Kidney tubule cell (primary cell): ENCODE measurements at regions not wholly inside any gene's neighbourhood (a gene's known extent, or its start where the extent isn't known, plus 50 kb on each side); places are given as distances from the start of the nearest gene placed in this dataset.
"Not testable (repeated sequence)": the region's sequence is repeated elsewhere in the genome, so short reads cannot be mapped to it uniquely, and the experiment has no call there.

ENCODE experiments used
- DNase-seq: peaks from one replicate; pipeline ENCODE4 v3.0.0-alpha.2; 2018; ENCODE audit warnings: low spot score

DNA sequence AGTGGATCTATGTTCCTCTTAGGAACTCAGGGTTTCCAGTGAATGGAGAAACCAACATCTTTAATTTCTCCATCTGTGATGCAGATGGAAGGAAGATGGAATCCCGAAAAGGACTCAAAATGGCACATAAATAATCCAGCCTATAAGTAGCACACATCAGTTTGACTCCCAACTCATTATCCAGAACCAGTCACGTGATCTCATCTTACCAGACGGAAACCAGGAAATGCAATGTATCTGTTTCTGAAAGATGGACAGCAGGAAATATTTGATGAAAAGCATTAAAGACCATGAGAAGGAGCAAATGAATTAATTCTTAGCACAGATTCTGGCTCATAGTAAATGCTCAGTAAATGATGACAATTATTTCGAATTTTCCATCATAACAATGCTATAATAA is 443.1 kb upstream of the FMR1 start:
- DNase-seq: no peak

DNA sequence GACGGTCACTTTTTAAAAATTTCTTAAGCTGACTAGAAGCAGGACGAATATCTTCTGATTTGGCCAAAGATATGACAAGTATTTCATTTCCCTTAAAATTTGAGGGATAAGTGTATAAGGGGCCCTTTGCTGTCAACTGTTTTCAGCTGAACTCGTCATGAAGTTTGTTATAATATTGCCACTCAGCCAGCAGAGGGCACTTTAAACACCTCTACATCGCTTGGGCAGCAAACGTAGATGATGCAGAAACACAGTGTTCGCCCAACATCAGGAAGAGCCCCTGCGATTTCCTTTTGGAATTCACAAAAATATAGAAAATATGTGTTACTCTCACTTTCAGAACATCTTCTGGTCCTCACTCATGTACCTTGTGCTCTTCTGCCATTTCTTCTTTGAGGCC is 435.7 kb upstream of the FMR1 start:
- DNase-seq: peak; percentile 23

DNA sequence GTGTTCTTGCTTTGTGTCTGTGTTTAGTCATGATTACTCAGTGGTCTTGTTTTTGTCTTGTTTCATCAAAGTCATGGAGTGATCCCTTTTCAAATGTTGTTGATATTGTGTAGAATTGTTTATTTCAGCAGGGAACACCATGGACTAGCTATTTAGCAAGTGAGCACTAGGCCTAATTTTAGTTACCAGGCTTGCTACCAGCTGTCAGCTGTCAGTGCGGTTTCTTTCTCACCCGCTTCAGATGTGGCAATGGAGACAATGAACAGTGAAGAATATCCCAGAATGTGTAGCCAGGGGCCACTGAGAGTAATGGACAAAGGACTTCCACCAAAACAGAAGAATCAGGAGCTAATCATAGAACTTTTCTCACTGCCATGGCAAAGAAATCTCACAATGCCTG is 432.8 kb upstream of the FMR1 start:
- DNase-seq: no peak

DNA sequence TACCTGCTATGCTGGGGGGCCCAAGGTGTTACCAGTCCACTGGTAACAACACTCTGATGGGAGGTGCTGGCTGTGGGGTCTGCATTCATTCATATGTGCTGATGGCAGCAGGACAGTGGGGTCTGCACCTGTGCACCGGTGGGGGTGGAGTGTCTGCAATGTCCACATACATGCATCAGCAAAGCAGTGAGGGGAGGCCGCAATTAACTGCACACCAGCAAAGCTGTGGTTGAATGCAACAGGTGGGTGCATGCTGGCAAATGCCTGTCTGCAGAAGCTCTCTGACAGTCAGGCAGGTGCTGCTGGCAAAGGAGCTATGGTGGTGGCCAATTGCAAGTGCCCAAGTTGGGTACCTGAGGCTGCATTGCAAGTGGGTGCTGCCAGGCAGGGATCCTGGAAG is 426.5 kb upstream of the FMR1 start:
- DNase-seq: no peak

DNA sequence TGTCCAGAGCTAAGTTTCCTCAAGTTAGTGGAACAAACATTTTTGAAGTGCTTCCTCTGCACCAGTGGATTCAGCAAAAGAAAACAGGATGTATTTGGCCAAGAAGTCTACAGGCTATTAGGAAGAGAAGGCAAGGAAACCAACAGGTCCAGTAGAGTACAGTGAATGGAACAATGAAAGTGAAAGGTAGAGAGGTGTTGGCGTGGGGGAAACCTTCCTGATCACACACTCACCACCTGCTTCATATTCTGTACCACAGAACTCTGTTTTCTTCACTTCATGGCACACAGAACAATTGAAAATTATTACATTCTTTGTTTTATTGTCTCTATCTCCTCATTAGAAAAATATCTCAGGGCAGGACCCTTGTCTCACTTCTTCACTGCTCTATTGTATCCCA is 417.4 kb upstream of the FMR1 start:
- DNase-seq: no peak

DNA sequence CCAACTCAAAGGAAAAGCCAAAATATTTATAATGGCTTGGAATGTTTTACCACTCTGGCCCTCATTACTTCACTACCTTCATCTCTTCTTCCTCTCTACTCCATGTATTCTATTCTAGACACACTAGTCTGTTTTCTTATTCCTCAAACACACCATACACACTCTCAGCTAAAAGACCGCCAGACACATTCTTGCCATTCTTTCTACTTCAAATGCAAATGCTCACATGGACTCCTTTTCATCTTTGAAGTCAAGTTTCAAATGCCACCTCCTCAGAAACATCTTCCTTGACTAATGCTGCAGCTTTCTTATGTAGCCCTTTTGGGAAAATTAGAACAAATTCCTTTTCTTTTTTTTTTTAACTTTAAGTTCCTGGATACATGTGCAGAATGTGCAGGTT is 412.9 kb upstream of the FMR1 start:
- DNase-seq: no peak

DNA sequence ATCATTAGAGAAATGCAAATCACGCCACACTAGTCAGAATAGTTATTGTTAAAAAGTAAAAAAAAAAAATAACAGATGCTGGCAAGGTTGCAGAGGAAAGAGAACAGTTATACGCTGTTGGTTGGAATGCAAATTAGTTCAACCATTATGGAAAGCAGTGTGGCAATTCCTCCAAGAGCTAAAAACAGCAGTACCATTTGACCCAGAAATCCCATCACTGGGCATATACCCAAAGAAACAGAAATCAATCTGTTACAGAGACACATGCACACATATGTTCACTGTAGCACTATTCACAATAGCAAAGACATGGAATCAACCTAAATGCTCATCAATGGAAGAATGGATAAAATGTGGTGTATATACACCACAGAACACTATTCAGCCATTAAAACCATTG is 388.7 kb upstream of the FMR1 start:
- no peak for DNase-seq

DNA sequence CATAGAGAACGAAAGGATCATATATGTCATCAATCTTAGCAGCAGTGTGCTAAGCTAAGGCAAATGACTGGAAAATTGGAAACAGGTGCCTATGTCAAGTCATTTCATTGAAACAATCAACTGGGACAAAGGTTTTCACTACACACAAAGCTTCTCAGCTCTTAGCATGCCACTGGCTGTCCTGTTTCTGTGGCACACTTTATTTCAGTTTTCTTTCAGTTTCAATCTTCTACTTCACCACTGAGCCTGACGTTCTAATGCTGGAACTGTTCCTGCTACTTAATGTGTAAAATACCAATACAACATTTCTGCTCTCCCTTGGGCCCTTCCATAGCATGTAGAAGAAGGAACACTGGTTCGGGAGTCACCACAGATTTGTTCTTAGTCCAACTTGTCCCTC is 378.3 kb upstream of the FMR1 start:
- DNase-seq: no peak

DNA sequence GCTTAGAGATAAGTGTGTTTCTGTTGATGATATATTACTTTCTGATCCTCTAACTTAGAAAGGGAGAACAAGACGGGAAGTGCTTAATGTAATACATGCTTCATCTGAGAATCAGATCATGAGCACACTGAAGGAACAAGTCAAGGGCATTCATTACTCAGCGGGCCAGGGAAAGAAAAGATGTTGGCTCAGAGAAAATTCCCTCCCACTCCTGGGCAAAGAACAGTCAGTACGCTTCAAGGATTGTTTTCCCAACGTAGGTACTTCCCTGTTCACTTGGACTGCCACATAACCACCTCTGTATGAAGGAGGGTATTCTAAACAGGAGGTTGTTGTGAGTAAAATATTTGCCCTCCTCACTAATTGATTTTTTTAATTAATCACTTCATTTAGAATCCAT is 374.5 kb upstream of the FMR1 start:
- no peak for DNase-seq

DNA sequence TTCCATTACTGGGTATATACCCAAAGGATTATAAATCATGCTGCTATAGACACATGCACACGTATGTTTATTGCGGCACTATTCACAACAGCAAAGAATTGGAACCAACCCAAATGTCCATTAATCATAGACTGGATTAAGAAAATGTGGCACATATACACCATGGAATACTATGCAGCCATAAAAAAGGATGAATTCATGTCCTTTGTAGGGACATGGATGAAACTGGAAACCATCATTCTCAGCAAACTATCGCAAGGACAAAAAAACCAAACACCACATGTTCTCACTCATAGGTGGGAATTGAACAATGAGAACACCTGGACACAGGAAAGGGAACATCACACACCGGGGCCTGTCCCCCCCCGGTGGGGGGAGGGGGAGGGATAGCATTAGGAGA is 363.7 kb upstream of the FMR1 start:
- DNase-seq: not testable (repeated sequence)

DNA sequence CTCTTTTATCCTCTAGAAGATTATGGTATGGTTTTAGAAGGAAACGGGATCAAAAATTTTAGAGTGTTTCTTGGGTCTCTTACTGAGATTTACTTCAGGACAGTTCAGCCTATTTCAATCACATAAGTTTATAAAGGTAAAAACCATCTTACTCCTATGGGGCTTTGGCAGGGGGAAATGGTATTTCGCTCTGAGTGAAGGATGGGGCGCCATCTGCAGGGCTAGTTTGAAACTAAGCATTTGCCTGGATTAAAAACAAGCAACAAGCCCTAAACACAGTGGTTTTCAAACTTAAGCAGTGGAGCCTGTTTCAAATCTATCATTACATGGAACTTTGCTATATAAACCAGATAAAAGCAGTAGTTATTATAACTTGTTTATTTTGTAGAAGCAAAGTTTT is 361.5 kb upstream of the FMR1 start:
- peak; percentile 32 for DNase-seq

DNA sequence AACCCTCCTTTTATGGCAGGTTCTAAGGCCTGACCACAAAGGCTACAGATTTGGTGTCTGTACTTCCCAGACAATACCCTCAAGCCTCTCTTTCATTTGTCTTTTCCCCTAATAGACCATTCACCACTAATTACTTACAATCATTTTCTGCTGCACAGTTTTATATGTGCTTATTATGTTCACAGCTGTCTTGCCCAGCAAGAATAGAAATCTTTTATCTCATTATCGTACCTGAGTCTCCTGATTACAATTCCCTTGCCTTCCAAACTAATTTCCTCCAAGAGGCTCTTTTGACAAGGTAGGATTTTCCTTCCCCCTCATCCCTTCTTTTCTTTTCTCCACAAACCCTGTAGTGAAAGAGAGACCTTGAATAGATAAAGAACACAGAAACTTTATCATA is 352.5 kb upstream of the FMR1 start:
- DNase-seq: no peak

DNA sequence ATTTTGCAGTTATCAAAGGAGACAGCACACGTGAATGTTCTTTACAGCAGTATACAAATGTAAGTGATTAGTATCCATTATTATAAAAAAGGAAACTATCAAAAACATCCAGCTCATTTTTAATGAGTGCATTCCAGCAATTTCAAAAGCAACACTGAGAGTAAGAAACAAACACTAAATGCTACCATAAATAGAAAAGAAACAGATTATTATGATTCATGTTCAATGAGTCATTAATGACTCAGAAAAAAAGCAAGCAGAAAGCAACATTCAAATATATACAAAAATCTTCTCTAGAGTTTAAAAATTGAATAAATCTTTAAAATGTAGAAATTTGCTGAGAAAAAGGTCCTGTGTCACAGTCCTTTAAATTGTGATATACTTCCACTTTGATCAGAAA is 346.5 kb upstream of the FMR1 start:
- peak; percentile 2 for DNase-seq

DNA sequence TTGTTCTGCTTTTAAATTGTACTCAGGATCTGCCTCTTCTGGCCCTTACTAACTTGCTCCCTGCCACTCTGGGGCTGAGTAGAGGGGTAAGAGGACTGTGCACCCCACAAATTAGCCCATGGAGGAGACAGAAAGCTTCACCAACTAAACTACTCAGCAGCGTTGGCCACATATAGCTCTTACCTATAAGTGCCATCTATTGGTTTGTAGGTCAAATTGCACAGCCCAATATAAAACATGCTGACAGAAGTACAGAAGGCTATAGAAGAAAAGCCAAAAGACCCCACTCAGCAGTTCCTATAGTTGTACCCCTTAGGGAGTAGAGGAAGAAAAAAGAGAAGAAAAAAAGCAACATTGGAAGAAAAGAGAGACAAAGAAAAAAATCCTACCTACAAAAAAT is 341.2 kb upstream of the FMR1 start:
- DNase-seq: no peak

DNA sequence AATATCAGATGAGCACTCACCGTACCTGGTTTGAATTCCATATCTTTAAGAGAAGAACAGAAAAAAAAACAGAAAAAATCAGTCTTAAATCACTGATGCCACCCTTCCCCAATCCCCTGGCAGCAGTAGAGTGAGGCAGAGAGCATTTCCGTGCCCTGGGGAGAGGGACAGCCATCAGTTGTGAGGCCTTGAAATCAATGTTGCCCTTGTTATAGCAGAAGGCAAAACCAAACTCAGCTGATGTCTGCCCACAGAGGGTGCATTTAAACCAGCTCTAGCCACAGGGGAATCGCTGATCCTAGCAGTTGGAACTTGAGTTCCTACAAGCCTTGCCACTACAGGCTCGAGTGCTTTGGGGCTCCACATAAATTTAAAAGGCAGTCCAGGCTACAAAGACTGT is 338.5 kb upstream of the FMR1 start:
- DNase-seq: no peak

DNA sequence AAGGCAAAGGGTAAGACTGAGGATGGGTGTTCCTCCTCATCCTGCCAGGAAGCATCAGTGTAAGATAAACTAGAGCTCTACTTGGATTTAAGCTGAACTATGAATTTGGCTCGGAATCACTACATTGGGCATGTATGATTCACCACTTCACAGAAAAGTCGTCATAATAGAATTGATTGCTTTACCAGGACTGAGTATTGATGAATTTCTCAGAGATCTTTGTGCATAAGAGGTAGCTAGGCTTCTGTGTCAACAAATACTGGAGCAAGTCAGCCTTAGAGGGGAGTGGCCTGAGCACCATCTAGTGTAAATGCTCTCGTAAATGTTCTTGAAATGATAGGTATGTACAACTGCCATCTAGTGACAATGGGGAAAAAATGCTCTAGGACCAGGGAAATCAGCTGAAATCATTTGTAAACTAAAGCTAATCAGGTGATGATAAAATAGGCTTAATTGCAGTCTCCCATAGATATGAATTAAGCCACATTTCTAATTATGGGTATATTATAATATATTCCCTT is 309.5 kb upstream of the FMR1 start:
- peak; percentile 9 for DNase-seq

DNA sequence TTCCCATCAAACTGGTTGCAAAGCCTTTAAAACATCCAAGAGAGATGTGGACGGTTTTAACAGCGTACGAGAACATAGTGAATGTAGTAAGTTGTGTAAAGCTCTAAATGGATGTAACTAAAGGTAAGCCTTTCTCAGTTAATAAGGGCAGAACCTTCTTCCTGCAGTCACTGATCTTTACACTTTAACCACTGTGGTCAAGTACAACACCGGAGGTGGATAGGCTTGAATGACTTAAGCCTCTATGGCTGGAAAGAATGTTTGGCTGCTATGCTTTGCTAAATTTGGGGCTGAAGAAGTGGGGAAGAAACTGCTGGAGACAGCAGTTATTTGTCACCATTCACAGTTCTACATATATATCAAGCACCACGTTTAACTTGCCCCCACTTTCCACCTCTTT is 285.1 kb upstream of the FMR1 start:
- peak; percentile 51 for DNase-seq

DNA sequence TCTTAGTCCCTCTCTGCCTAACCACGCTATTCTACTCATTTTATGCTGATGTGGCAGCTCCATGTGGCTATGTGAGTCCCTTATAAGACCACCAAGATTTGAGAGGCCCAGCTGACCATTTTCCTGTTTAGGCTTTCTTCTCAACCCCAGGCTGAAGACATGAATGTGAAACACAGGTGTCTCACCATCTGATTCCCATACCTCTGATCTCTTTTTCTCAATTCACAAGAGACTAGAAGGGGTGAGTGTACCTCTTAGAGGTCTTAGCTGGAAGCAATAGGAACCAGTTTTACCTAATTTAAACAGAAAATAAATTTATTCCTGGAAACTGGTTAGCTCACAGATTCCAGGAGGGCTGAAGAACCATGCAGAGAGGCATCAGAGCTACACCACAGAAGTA is 276.5 kb upstream of the FMR1 start:
- DNase-seq: no peak

DNA sequence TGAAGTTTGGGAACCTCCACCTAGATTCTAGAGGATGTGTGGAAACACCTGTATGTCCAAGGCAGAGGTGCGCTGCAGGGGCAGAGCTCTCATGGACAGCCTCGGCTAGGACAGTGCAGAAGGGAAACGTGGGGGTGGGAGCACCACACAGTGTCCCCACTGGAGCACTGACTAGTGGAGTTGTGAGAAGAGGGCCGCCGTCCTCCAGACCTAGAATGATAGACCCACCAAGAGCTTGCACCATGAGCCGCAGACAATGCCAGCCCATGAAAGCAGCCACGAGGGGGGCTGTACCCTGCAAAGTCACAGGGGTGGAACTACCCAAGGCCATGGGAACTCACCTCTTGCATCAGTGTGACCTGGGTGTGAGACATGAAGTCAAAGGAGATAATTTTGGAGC is 274.5 kb upstream of the FMR1 start:
- no peak for DNase-seq

DNA sequence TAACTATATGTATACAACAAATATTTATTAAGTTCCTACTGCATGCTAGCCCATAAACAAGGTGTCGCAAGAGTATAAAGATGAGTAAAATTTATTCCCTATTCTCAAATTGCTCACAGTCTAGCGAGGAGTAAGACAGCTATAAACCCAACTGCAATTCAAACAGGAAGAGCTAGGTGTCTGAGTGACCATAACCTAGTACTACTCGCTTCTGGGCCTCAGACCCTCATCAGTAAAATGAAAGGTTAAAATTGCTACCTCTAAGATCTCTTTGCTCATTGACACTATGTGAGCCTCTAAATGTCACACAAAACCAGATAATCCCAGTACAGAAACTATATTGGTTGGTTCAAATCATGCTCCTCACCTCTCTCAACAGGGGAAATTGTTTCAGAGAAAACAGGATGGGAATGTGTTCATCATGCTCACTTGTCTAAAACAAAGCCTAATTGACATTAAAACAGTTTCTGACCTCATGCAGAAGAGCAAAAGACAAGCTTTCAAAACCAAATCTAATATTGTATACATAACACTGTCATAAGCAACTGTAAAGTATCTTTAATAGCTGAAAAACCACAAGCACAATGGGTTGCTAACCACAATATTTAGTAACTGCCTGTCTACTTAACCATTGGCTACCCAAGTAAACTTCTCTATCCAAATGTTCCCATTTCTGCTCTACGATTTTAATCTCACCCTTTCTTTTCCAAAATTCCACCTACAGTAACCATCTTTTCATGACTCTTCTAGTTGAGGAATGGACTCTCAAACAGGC is 264.6 kb upstream of the FMR1 start:
- no peak for DNase-seq

DNA sequence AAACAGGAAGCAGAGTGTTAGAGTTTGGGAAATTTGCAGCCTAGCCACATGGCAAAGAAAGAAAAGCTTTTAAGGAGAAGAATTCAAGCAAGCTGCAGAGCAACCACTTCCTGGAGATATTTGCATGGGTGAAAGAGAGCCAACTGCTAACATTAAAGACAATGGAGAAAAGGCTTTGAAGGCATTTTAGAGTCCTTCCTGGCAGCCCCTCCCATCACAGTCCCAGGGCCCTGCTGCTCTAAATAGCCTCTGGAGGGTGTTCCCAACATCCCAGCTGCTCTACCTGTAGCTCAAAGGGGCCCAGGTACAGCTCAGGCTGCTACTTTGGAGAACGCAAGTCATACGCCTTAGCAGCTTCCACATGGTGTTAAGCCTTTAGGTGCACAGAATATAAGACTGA is 235.9 kb upstream of the FMR1 start:
- no peak for DNase-seq

DNA sequence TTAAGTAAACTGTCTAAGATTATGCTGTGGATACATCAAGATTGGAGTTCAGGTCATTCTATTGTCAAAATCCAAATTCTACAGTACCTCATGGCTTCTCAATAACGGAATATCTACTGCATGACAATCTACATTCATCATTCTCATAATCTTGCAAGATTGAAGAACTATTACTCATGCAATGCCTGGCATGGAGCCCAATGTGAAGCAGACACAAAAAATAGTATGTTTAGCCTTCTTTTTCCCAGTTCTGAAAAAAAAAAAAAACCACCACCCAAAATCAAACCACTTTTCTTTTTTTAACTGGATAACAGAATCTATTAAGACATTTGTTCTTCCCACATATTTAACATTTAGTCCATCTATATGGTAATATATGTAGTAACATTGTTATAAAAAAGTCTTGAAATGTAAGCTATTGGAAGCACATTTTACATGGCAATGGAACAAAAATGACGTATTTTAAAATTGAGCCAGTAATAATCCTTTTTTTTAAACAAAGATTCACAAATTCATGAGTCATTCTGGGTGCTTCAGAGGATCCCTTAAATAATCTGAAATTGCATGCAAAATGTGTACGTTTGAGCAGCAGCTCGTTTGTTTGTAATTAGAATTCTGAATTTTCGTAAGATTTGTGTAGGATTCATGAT is 232.2 kb upstream of the FMR1 start:
- no peak for DNase-seq

DNA sequence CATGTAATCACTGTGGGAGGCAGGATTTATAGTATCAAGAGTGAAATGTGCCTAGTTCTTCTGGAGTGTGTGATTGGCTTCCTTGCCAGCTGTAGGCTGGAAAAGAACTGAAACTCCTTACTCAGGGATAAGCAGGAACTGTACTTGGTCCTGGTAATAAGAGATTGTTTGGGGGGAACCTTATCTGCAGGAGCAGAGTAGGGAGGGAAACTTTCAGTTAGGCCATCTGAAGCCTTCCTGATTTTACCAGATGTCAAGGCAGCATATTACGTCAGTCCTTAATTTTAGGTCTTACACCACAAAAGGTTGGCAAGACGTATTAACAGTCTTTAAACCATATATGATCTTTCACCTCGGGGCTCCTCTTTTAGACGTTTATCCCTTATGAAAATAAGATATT is 231.5 kb upstream of the FMR1 start:
- no peak for DNase-seq

DNA sequence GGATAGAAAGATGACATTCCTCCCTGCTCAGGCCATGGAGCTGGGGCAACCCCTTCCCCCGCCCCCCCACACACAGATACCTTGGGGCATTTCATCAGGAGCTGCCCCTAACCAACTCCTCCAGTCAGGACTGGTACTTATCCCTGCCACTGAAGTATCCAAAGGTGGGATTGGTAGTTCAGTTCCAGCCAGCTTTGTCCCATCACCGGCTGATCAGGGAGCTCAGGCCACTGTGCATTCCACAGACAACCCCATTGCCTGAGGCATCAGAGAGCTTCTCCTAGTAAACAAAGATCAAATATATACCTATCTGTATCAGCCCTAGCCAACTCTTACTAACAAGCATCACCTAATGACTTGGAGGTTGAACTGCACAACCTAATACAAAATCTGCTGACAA is 218.2 kb upstream of the FMR1 start:
- DNase-seq: no peak
